ENCODE measurements at regions not wholly inside any gene's neighbourhood (a gene's known extent, or its start where the extent isn't known, plus 50 kb on each side); places are given as distances from the start of the nearest gene placed in this dataset.

DNA sequence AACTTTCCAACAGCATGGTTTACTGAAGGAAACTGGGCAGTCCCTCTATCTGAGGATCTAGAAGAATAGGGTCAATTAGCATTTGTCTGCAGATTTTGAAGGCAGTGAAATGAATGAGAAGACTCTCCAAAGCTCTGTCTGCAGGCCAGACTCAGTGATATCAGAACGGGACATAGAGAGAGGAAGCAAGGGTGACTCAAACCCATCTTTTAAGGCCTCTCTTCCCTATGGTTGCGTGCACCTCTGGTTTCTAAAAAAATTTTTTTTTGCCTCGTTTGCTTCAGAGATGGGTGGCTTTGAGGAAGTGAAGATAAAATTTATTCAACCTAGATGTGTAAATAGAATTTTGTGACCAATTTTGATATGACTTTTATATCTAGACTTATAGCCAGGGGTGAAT lies 71.9 kb upstream of the HOXC13 start:
- DNase-seq (no peak), ATAC-seq (ENCODE audit: low FRiP score in 2 of 2) (no peak)
- H3K36me3 ChIP-seq, result no peaks in the 10 kb centered on the region
- H3K4me3 ChIP-seq, result no peak overlapping the region
- no peaks in the 10 kb centered on the region for H3K4me1 ChIP-seq
- no peak overlapping the region for H3K27ac ChIP-seq
- H3K27me3 ChIP-seq, result no peaks in the 10 kb centered on the region
- WGBS, 2 donors, result 71% methylated on average over 3 of the region's 3 CpGs
- TF ChIP-seq POLR2A (IDR thresholded peaks at IDR 0.05), result no peak
- TF ChIP-seq POLR2AphosphoS5 (IDR thresholded peaks at IDR 0.05), result no peak
- TF ChIP-seq EP300 (IDR thresholded peaks at IDR 0.05), result no peak
- TF ChIP-seq, protein P1, sequence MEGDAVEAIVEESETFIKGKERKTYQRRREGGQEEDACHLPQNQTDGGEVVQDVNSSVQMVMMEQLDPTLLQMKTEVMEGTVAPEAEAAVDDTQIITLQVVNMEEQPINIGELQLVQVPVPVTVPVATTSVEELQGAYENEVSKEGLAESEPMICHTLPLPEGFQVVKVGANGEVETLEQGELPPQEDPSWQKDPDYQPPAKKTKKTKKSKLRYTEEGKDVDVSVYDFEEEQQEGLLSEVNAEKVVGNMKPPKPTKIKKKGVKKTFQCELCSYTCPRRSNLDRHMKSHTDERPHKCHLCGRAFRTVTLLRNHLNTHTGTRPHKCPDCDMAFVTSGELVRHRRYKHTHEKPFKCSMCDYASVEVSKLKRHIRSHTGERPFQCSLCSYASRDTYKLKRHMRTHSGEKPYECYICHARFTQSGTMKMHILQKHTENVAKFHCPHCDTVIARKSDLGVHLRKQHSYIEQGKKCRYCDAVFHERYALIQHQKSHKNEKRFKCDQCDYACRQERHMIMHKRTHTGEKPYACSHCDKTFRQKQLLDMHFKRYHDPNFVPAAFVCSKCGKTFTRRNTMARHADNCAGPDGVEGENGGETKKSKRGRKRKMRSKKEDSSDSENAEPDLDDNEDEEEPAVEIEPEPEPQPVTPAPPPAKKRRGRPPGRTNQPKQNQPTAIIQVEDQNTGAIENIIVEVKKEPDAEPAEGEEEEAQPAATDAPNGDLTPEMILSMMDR (IDR thresholded peaks at IDR 0.05), result no peak
- no peaks in the 10 kb centered on the region for H3K9me3 ChIP-seq

- TF ChIP-seq POLR2AphosphoS5 (IDR thresholded peaks at IDR 0.05) (no peak), POLR2A (IDR thresholded peaks at IDR 0.05) (no peak), EP300 (IDR thresholded peaks at IDR 0.05) (no peak)
- TF ChIP-seq, protein P1 (IDR thresholded peaks at IDR 0.05), result no peak
- H3K4me1 ChIP-seq, result no peaks in the 10 kb centered on the region
- H3K27ac ChIP-seq, result no peak overlapping the region
- H3K36me3 ChIP-seq, result no peaks in the 10 kb centered on the region
- no peak for ATAC-seq (ENCODE audit: low FRiP score in 2 of 2)
- H3K4me3 ChIP-seq, result no peak overlapping the region
- no peaks in the 10 kb centered on the region for H3K9me3 ChIP-seq
- DNase-seq, result no peak
- WGBS, 2 donors, result 24 to 66% methylated on average over 2 to 3 of the region's 3 CpGs
- no peaks in the 10 kb centered on the region for H3K27me3 ChIP-seq
Measured at GRCh38 chr12:53867216-53868012, 71.2 kb upstream of the HOXC13 start.

GRCh38 chr12:53868511-53868986 lies 70.1 kb upstream of the HOXC13 start:
- WGBS, 2 donors, result 64 to 72% methylated on average over 4 to 5 of the region's 5 CpGs
- no peak for DNase-seq
- TF ChIP-seq, protein P1 (IDR thresholded peaks at IDR 0.05), result no peak
- TF ChIP-seq POLR2A (IDR thresholded peaks at IDR 0.05) (no peak), POLR2AphosphoS5 (IDR thresholded peaks at IDR 0.05) (no peak), EP300 (IDR thresholded peaks at IDR 0.05) (no peak)
- no peaks in the 10 kb centered on the region for H3K27me3 ChIP-seq
- no peak overlapping the region for H3K4me3 ChIP-seq
- no peak overlapping the region for H3K27ac ChIP-seq
- ATAC-seq (ENCODE audit: low FRiP score in 2 of 2), result peak in 1 of 2 donors; percentile 59
- no peaks in the 10 kb centered on the region for H3K4me1 ChIP-seq
- no peaks in the 10 kb centered on the region for H3K9me3 ChIP-seq
- H3K36me3 ChIP-seq, result no peaks in the 10 kb centered on the region

- no peak for TF ChIP-seq POLR2A (IDR thresholded peaks at IDR 0.05)
- no peak for TF ChIP-seq EP300 (IDR thresholded peaks at IDR 0.05)
- no peak for TF ChIP-seq POLR2AphosphoS5 (IDR thresholded peaks at IDR 0.05)
- TF ChIP-seq, protein P1 (IDR thresholded peaks at IDR 0.05), result no peak
- H3K36me3 ChIP-seq, result no peaks in the 10 kb centered on the region
- WGBS, 2 donors, result 89 to 90% methylated on average over 1 of the region's 1 CpG
- no peaks in the 10 kb centered on the region for H3K27me3 ChIP-seq
- no peak for DNase-seq
- no peaks in the 10 kb centered on the region for H3K9me3 ChIP-seq
- no peak overlapping the region for H3K4me3 ChIP-seq
- no peak overlapping the region for H3K27ac ChIP-seq
- H3K4me1 ChIP-seq, result no peaks in the 10 kb centered on the region
- no peak for ATAC-seq (ENCODE audit: low FRiP score in 2 of 2)
Measured at GRCh38 chr12:53869500-53869899, 69.1 kb upstream of the HOXC13 start.

DNA sequence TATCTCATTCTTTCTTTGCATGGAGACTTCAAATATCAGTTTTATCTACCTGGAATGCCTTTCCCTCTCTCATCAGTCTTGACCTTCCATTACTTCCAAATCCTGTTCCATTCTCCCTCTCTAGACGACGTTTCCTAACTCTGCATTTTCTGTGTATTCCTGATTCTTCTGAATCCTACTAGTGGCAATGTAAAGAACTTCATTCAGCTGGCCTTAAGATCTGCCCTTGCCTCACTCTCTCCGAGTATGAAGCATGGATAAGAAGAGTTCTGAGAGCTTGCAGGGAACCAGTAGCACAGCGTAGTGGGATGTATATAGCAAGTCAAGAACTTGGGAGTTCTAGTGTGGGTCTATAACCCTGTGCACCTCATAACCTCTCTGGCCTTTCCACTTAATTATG lies 68.5 kb upstream of the HOXC13 start:
- H3K4me3 ChIP-seq, result no peak overlapping the region
- no peaks in the 10 kb centered on the region for H3K27me3 ChIP-seq
- no peaks in the 10 kb centered on the region for H3K9me3 ChIP-seq
- WGBS, 2 donors, result 72 to 78% methylated on average over 4 of the region's 4 CpGs
- DNase-seq (no peak), ATAC-seq (ENCODE audit: low FRiP score in 2 of 2) (no peak)
- TF ChIP-seq, protein P1 (IDR thresholded peaks at IDR 0.05), result no peak
- TF ChIP-seq POLR2AphosphoS5 (IDR thresholded peaks at IDR 0.05) (no peak), POLR2A (IDR thresholded peaks at IDR 0.05) (no peak), EP300 (IDR thresholded peaks at IDR 0.05) (no peak)
- no peaks in the 10 kb centered on the region for H3K36me3 ChIP-seq
- no peak overlapping the region for H3K27ac ChIP-seq
- H3K4me1 ChIP-seq, result no peaks in the 10 kb centered on the region
